Middle frontal gyrus (tissue), 1 donor: ENCODE measurements at regions not wholly inside any gene's neighbourhood (a gene's known extent, or its start where the extent isn't known, plus 50 kb on each side); places are given as distances from the start of the nearest gene placed in this dataset.
A peak's percentile ranks its signal among the peaks of the same experiment; 100 is the strongest.

Experiments
- DNase-seq: peaks from one replicate; pipeline ENCODE4 v3.0.0-alpha.2; 2015; ENCODE audit warnings: low spot score; ENCODE audit errors: extremely low spot score

GRCh38 chr6:121998631-121999030 is 400.8 kb upstream of the HSF2 start:
- DNase-seq: no peak

GRCh38 chr6:121999456-122000065 is 399.9 kb upstream of the HSF2 start:
- DNase-seq: no peak

- no peak for DNase-seq
These were observed 393.8 kb upstream of the HSF2 start for GRCh38 chr6:122005661-122006060.

GRCh38 chr6:122007339-122007738 is 392.1 kb upstream of the HSF2 start:
- no peak for DNase-seq

- DNase-seq: no peak
These were observed 391.1 kb upstream of the HSF2 start for GRCh38 chr6:122008101-122008999.

GRCh38 chr6:122009000-122009350 is 390.5 kb upstream of the HSF2 start:
- no peak for DNase-seq

GRCh38 chr6:122012578-122012977 is 386.9 kb upstream of the HSF2 start:
- no peak for DNase-seq

- DNase-seq: no peak
These were observed 384.5 kb upstream of the HSF2 start for GRCh38 chr6:122014961-122015360.

GRCh38 chr6:122020588-122021264 is 378.7 kb upstream of the HSF2 start:
- no peak for DNase-seq

- no peak for DNase-seq
These were observed 374.3 kb upstream of the HSF2 start for GRCh38 chr6:122025104-122025503.

DNA sequence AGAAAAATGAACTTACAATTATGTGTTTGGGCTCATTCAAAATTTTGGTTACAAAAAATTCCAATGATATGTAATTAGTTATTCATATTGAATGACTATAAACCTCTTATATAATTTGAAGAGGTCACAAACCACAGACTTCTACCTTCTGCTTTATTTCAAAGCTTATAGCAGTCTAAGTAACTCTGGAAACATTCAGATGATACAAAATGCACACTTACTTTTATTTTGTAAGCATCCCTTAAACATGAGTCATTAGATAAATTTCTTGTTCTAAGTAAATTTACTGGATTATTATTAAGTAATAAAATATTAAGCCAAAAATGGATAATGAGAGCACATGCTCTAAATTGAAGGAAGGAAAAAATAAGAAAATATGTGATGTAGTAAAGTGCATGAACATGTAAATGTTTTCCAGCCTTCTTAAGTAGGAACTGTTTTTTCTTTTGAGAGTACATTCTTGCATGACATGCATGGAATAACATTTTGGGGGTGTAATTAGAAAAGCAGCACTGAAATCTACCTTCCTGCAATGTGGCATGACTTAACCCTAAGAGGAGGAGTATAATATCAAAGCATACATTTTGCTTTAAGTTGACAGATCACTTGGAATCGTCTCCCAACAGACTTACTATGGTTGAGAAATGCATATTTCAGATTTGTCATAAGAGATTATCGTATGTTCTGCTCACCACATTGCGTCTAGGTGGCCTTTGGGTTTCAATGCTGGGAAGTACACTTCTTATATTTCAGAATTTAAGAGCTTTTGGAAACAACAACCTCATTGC is 372.7 kb upstream of the HSF2 start:
- no peak for DNase-seq

- no peak for DNase-seq
These were observed 370.4 kb upstream of the HSF2 start for GRCh38 chr6:122028933-122029522.

DNA sequence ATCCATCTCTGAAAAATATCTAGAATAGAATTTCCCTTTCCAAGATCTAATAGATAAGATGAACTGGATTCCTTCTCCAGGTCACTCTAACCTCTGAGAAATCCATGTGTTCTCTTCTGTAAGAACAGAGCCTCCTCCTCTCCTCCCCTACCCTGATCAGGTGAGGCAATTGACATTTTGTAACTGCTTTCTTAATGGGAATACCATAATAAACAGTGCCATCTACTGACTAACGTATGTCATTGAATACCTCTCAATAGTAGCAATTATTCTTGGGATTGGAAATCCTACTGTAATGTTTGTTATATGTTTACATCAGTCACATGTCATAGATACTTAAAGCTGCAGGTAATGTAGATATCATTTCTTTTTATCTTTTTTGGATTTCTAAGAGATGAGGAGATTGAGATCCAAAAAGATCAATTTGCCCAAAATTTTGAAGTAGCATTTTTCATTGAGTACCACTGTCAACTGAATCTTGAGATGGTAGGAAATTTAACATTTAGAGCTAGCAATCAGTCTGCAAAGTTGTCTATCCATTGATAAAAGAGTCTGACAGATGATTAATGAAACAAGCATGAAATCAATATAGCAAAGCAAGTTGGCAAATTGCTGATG is 365.8 kb upstream of the HSF2 start:
- DNase-seq: peak; percentile 16

- DNase-seq: no peak
These were observed 364.3 kb upstream of the HSF2 start for GRCh38 chr6:122035173-122035572.

DNA sequence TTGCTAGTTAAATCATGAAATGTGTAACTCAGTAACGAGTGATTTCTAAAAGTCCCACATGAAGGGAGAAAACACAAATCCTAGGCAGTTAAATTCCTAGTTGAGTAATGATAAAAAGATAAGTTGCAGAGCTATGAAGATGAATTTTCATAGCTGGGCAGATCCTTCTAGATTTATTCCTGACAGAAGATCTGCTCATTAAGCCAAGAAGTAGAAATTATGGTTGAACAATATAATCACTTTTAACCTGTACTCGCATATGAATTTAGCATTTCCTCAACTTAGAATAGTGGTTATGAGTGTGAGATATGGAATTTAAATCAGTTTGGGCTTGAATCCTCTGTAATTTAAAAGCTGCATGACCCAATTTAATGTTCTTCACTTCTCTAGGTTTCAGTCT is 359.2 kb upstream of the HSF2 start:
- DNase-seq: no peak

GRCh38 chr6:122042380-122042779 is 357.1 kb upstream of the HSF2 start:
- no peak for DNase-seq

DNA sequence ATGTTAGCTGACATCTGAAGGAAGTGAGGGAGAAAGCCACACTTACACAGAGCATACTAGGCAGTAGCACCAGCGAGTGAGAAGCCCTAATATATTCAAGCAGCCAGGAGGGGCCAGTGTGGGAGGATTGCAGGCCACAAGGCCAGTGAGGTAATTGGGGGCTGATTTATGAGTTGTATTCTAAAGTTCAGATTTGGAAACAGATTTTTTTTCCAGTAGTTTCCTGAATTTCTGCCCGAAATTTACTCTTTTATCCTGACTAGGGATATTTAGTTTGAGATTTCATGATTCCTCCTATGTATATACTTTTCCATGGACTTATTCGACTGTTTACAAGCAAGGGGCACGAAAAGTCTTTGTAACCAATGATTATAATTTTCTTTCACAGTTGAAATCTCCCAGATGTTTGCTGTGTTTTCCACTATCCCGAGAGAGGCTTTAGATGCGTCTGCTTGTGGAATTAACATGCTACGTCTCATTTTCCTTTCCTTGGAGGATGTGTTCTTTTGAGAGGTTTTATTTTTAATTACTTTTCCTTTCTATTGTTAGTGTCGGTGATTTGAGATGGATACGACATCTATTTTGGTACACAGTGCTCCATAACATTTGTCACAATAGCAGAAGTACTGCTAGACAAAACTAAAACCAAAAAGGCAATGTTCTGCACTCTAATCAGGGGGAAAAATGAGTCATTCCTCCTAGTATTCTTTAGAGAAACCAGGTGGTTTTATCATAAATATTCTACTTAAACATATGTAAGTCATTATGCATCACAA is 356.3 kb upstream of the HSF2 start:
- DNase-seq: no peak

DNA sequence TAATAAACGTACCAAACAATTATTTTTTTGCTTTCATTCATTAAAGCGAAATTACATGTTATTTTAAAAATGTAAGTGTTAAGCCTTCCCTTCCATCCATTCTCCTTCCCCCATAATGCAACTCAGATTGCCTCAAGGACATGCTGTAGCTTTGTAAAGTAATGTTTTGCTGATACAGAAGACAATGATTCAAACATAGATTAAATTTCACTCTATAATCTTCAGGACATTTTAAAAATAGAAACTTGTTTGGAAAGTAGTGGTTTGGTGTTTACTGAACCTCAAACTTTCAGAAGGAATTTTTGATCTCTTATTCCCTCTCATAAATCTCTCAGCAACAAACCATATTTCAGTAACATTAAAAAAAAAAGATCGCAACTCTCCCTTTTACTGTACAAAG is 350.9 kb upstream of the HSF2 start:
- no peak for DNase-seq

GRCh38 chr6:122049341-122049740 is 350.1 kb upstream of the HSF2 start:
- DNase-seq: no peak

DNA sequence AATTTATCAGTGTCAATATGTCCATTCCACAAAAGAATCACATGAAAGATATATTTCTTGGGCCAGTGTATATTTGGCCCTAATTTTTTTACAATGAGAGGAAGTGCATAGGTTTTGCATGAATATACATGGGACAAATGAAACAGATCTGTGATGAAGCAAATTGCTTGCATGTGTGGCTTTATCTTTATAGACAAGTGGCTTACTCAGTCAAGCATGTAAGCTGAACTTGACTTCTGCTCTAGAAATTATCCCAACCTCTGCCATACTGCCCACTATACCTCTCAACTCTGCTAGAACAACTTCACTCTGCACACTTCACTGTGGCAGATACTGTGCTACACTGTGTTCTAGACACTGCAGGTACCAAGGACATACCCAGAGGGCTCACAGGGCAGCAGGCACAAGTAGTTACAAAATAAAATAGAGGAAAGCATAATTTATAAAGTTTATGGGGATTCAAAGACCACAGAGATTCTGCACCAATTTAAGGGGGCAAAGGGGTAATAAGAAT is 349.2 kb upstream of the HSF2 start:
- DNase-seq: no peak
